OCI-LY7 (cell line): ENCODE measurements at regions not wholly inside any gene's neighbourhood (a gene's known extent, or its start where the extent isn't known, plus 50 kb on each side); places are given as distances from the start of the nearest gene placed in this dataset.

Experiments used
- BruUV-seq: library from RNA; stranded (reverse); fragments of 400-500 nt; replicated peaks from 2 replicates; lab custom pipeline; 2021; lab: Mats Ljungman, UMichigan
- CTCF ChIA-PET: fragments of 300-600 bp; sonication (Branson Sonifier 250); formaldehyde crosslinking; loops from one replicate; lab custom pipeline; 2022; ENCODE audit warnings: antibody characterized with exemption; ENCODE audit not compliant: unreplicated experiment; lab: Charles Lee
- POLR2A ChIA-PET: fragments of 300-600 bp; sonication (Branson Sonifier 250); formaldehyde crosslinking; loops from one replicate; lab custom pipeline; 2022; ENCODE audit warnings: antibody characterized with exemption; lab: Charles Lee
- DNase-seq: peaks from one replicate; pipeline ENCODE4 v3.0.0-alpha.2; 2015; ENCODE audit warnings: low spot score
- H2AFZ ChIP-seq: fragments of 200-600 bp; sonication (generic), shearing (Covaris generic); 2 replicates; pipeline ENCODE4 v1.6.1; 2014; ENCODE audit warnings: mild to moderate bottlenecking, antibody characterized with exemption, low read length, moderate library complexity
- H3K27ac ChIP-seq: fragments of 200-600 bp; sonication (generic); 2 replicates; pipeline ENCODE4 v1.5.1; 2014; ENCODE audit warnings: mixed run types, low read depth, mild to moderate bottlenecking, moderate library complexity, low read length, inconsistent platforms; ENCODE audit not compliant: poor library complexity, severe bottlenecking
- H3K36me3 ChIP-seq: fragments of 200-600 bp; sonication (generic); 2 replicates; pipeline ENCODE4 v1.6.1; 2014; ENCODE audit warnings: mild to moderate bottlenecking, antibody characterized with exemption, low read length, moderate library complexity, mixed read lengths; ENCODE audit not compliant: insufficient read depth
- H3K4me1 ChIP-seq: fragments of 200-600 bp; sonication (generic); 2 replicates; pipeline ENCODE4 v1.5.1; 2014; ENCODE audit warnings: mild to moderate bottlenecking, low read length; ENCODE audit not compliant: insufficient read depth, poor library complexity, severe bottlenecking
- H3K4me2 ChIP-seq: fragments of 200-600 bp; sonication (generic); 2 replicates; pipeline ENCODE4 v1.6.1; 2014; ENCODE audit warnings: mild to moderate bottlenecking, low read length
- H3K4me3 ChIP-seq: fragments of 200-600 bp; sonication (generic); 2 replicates; pipeline ENCODE4 v1.5.1; 2014; ENCODE audit warnings: mild to moderate bottlenecking, low read depth, low read length; ENCODE audit not compliant: poor library complexity, severe bottlenecking
- H3K79me2 ChIP-seq: fragments of 200-600 bp; sonication (generic); 2 replicates; pipeline ENCODE4 v1.6.1; 2016; ENCODE audit warnings: low read depth, mild to moderate bottlenecking, low read length, moderate library complexity, mixed read lengths; ENCODE audit not compliant: insufficient read depth
- H3K9me2 ChIP-seq: fragments of 200-600 bp; sonication (generic); 2 replicates; pipeline ENCODE4 v1.6.1; 2016; ENCODE audit warnings: mild to moderate bottlenecking, low read length, mixed read lengths; ENCODE audit not compliant: insufficient read depth
- H3K9me3 ChIP-seq: fragments of 200-600 bp; sonication (generic); 2 replicates; pipeline ENCODE4 v1.6.1; 2014; ENCODE audit warnings: mild to moderate bottlenecking, mixed run types, low read length, mixed read lengths
- H4K20me1 ChIP-seq: fragments of 200-600 bp; sonication (generic); 2 replicates; pipeline ENCODE4 v1.6.1; 2014; ENCODE audit warnings: mild to moderate bottlenecking, antibody characterized with exemption, low read length, moderate library complexity, mixed read lengths; ENCODE audit not compliant: insufficient read depth
- CTCF ChIP-seq: fragments of 200-600 bp; sonication (generic); conservative IDR thresholded peaks from 2 replicates; pipeline ENCODE4 v1.5.1; 2014; ENCODE audit warnings: mild to moderate bottlenecking, antibody characterized with exemption, low read length, moderate library complexity, mixed read lengths
- EZH2phosphoT487 ChIP-seq: fragments of 200-600 bp; sonication (generic); IDR thresholded peaks from 2 replicates; pipeline ENCODE4 v1.6.1; 2018; ENCODE audit warnings: low read depth, borderline replicate concordance, mild to moderate bottlenecking, mixed run types, antibody characterized with exemption, low read length, moderate library complexity, mixed read lengths
- intact Hi-C: fragments of 100-400 bp; cut with micrococcal nuclease; formaldehyde crosslinking; loops from one replicate; pipeline ENCODE4 v1.10.0; 2022; ENCODE audit not compliant: unreplicated experiment

DNA sequence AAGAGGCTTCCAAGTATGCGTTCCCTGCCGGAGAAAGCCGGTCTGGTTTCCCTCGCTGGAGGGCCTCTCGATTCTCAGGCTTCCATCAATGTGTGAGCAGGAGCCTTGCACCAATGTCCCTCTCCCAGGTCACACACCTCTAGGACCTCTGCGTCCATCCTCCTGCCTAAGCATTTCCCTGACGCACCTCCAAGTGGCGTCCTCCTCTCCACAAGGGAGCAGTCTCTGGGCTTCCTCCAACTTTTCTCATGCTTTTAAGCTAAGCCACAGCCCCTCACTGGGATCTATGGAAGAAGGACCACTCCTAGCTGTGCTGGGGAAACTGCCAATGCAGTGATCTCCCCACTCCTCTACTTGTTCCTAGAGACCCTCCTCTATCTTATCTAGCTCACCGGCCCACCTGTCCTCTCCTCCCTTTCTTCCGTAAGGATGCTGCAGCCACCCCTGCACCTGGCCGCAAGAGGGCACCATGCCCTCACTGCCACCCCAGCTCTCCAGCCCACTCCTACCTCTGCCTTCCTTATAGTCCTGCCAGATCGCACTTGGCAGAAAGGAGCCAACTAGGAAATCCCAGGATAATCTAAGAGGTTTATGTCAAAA, 258.7 kb downstream of the LRFN2 start:
- intact Hi-C loops = loop anchor here (2.0 kb wide), 1 partner anchor 516 kb away; no protein-coding TSS in a partner anchor
- POLR2A ChIA-PET = no interaction called here
- Histone ChIP-seq H3K27ac (no peak overlapping the region), H3K4me2 (no peak overlapping the region), H3K9me3 (no peaks in the 10 kb centered on the region), H3K36me3 (no peaks in the 10 kb centered on the region), H3K79me2 (no peaks in the 10 kb centered on the region), H3K4me3 (no peak overlapping the region), H3K9me2 (no peaks in the 10 kb centered on the region), H2AFZ (no peak overlapping the region), H4K20me1 (no peaks in the 10 kb centered on the region), H3K4me1 (peaks cover 15% of the 10 kb centered on the region)
- CTCF ChIA-PET = no interaction called here
- peak; percentile 13 for DNase-seq
- TF ChIP-seq CTCF (peak; percentile 83), EZH2phosphoT487 (no peak)
- no TSS peak for BruUV-seq

- no peak overlapping the region for H3K27ac ChIP-seq
- intact Hi-C loops = no loop called here
- no peaks in the 10 kb centered on the region for H3K9me2 ChIP-seq
- no peaks in the 10 kb centered on the region for H3K36me3 ChIP-seq
- H3K4me1 ChIP-seq = peaks cover 15% of the 10 kb centered on the region
- DNase-seq = peak; percentile 18
- H4K20me1 ChIP-seq = no peaks in the 10 kb centered on the region
- no peak overlapping the region for H3K4me3 ChIP-seq
- H3K4me2 ChIP-seq = 0 out of 2 replicates have a peak overlapping the region, but pooled peaks have one; percentile 6
- H3K79me2 ChIP-seq = no peaks in the 10 kb centered on the region
- ChIA-PET CTCF (no interaction called here), POLR2A (interaction anchor here (0.7 kb wide), 1 partner anchor 591 kb away, joined by 3 read pairs; no protein-coding TSS in a partner anchor)
- H2AFZ ChIP-seq = no peak overlapping the region
- H3K9me3 ChIP-seq = no peaks in the 10 kb centered on the region
- BruUV-seq = no TSS peak
- TF ChIP-seq CTCF = no peak
- no peak for TF ChIP-seq EZH2phosphoT487
These were observed 260.3 kb downstream of the LRFN2 start for GRCh38 chr6:40326714-40327421.

GRCh38 chr6:40325791-40326190, 261.4 kb downstream of the LRFN2 start:
- Histone ChIP-seq H3K4me3 (no peak overlapping the region), H3K36me3 (no peaks in the 10 kb centered on the region), H3K27ac (no peak overlapping the region), H4K20me1 (no peaks in the 10 kb centered on the region), H3K4me1 (peaks cover 15% of the 10 kb centered on the region), H3K4me2 (no peak overlapping the region), H3K79me2 (no peaks in the 10 kb centered on the region), H3K9me3 (no peaks in the 10 kb centered on the region), H3K9me2 (no peaks in the 10 kb centered on the region), H2AFZ (peak overlapping the region; percentile 47; the same call in 1 of the 2 replicates)
- POLR2A ChIA-PET = no interaction called here
- CTCF ChIA-PET = no interaction called here
- no peak for TF ChIP-seq CTCF
- no peak for TF ChIP-seq EZH2phosphoT487
- intact Hi-C loops = no loop called here
- peak; percentile 8 for DNase-seq
- BruUV-seq = no TSS peak
